MM.1S (cell line): ENCODE measurements at regions not wholly inside any gene's neighbourhood (a gene's known extent, or its start where the extent isn't known, plus 50 kb on each side); places are given as distances from the start of the nearest gene placed in this dataset.

Experiments
- EZH2 ChIP-seq: fragments of 300-600 bp; sonication (generic); optimal IDR thresholded peaks from 2 replicates; pipeline ENCODE3; 2017; ENCODE audit warnings: low read depth, mild to moderate bottlenecking, antibody characterized with exemption, low read length, mixed read lengths
- TF ChIP-seq, protein P1 (sequence below): fragments of 300-600 bp; sonication (generic); IDR thresholded peaks from 2 replicates; pipeline ENCODE4 v1.5.1; 2016; ENCODE audit warnings: antibody characterized with exemption, low read length, mixed read lengths

- TF ChIP-seq, protein P1, sequence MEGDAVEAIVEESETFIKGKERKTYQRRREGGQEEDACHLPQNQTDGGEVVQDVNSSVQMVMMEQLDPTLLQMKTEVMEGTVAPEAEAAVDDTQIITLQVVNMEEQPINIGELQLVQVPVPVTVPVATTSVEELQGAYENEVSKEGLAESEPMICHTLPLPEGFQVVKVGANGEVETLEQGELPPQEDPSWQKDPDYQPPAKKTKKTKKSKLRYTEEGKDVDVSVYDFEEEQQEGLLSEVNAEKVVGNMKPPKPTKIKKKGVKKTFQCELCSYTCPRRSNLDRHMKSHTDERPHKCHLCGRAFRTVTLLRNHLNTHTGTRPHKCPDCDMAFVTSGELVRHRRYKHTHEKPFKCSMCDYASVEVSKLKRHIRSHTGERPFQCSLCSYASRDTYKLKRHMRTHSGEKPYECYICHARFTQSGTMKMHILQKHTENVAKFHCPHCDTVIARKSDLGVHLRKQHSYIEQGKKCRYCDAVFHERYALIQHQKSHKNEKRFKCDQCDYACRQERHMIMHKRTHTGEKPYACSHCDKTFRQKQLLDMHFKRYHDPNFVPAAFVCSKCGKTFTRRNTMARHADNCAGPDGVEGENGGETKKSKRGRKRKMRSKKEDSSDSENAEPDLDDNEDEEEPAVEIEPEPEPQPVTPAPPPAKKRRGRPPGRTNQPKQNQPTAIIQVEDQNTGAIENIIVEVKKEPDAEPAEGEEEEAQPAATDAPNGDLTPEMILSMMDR, result no peak
- TF ChIP-seq EZH2, result no peak
These were observed 61.4 kb downstream of the IL12A start for GRCh38 chr3:160049988-160050387.
